Limb (tissue), 2 donors: ENCODE measurements at regions not wholly inside any gene's neighbourhood (a gene's known extent, or its start where the extent isn't known, plus 50 kb on each side); places are given as distances from the start of the nearest gene placed in this dataset.
"Not testable (repeated sequence)": the region's sequence is repeated elsewhere in the genome, so short reads cannot be mapped to it uniquely, and the experiment has no call there.

Experiments
- DNase-seq, 2 donors: peaks; one replicate each; pipeline ENCODE4 v3.0.0-alpha.2; 2016; ENCODE audit errors: extremely low spot score in 2 of 2

- DNase-seq: no peak
Observed at GRCh38 chr5:81830596-81830995, 79.7 kb upstream of the SSBP2 start.

GRCh38 chr5:81829242-81829641, 78.3 kb upstream of the SSBP2 start:
- DNase-seq: no peak

DNA sequence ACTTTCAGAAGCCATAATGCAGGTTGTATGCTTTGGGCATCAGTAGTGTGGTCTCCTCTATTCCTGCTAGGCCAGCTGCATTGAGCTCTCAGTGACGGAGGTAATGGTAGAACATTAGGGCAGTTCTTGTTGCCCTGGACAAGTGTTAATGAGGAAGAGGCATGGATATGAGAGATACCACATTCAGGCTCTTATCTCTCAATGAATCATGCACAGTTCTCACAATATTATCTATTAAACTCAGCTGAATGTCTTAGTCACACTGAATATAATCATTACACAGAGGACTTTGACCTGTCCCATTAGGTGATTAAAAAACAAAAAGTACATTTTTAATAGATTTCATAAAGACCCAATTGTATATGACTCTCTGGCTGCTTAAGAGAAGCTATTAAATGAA, 76.6 kb upstream of the SSBP2 start:
- no peak for DNase-seq

- no peak for DNase-seq
Observed at GRCh38 chr5:81826128-81826527, 75.2 kb upstream of the SSBP2 start.

- DNase-seq: no peak
Observed at GRCh38 chr5:81825237-81825636, 74.3 kb upstream of the SSBP2 start.

GRCh38 chr5:81823736-81824135, 72.8 kb upstream of the SSBP2 start:
- not testable (repeated sequence) for DNase-seq

DNA sequence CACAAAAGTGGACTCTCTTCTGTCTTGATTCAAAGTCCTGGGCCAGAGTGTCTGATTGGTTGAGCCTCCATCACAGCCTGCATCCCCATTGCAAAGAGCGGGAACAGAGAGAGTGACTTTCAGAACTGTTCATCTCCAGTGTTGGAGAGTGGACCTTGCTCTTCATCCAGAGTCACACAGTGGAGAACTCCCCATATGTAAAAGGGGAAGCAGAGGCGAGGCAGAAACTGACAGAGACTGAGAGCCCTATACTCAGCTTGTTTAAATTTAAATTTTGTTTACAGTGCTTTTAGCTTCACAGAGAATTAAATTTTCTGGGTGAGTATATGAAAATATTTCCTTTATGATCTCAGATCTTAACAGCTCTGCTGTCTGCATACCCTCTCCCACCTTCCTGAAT, 70.0 kb upstream of the SSBP2 start:
- no peak for DNase-seq

- no peak for DNase-seq
Observed at GRCh38 chr5:81820318-81820636, 69.4 kb upstream of the SSBP2 start.

DNA sequence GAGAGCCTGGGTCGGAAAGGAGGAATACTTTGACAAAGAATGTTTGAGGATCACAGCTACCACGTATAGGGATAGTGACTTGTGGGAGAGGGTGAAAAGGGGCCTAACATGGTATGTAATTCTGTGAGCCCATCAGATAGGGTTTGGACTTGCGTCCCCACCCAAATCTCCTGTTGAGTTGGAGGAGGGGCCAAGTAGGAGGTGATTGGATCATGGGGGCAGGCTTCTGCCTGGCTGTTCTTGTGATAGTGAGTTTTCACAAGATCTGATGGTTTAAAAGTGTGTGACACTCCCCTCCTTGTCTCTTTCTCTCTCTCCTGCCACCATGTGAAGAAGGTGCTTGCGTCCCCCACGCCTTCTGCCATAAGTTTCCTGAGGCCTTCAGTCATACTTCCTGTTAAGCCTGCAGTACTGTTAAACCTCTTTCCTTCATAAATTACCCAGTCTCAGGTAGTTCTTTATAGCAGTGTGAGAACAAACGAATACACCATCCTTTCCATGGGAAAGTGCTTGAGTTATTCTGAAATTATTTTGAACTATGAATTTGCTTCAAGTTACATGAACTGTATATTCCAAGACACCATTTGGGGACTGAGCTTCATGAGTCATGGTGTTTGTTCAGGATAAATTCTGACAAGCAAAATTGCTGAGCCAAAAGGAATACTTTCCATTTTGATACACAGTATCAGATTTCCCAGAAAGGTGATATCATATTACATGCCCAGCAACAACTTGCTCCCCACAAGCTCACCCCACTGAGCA, 68.8 kb upstream of the SSBP2 start:
- DNase-seq: no peak

DNA sequence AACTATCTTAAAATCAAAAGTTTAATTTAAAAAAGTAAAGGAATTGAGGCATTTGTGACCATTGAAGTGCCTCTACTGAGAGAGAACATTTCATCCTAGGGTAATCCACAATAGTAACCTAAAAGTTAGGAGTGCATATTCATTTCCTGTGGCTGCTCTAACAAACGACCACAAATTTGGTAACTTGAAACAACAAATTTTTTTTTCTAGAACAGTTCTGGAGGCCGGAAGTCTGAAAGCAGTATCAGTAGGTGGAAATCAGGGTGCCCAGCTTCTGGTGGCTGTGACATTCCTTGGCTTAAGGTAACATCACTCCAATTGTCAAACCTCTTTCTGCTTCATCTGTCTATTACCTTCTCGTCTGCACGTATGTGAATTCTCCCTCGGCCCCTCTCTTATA, 67.1 kb upstream of the SSBP2 start:
- DNase-seq: no peak

GRCh38 chr5:81817086-81817485, 66.2 kb upstream of the SSBP2 start:
- DNase-seq: no peak

DNA sequence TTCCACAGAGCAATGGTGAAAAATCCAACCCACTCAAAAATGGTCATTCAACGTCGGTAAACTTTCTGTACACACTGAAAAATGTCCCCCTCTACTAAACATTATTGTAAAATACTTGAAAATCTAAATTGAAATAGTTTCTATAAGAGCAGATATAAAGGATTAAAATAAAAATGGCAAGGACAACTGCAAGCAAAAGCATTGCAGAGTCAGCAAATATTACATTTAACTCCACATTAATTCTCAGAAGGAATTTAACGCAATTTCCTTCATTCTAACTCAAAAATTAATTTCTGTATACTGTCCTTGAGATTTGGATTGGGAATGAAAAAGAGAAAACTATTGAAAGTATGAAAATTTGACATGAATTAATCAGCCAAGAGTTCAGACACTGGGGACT, 64.4 kb upstream of the SSBP2 start:
- DNase-seq: no peak

GRCh38 chr5:81808106-81808505, 57.2 kb upstream of the SSBP2 start:
- DNase-seq: no peak

GRCh38 chr5:81805086-81805485, 54.2 kb upstream of the SSBP2 start:
- DNase-seq: no peak

DNA sequence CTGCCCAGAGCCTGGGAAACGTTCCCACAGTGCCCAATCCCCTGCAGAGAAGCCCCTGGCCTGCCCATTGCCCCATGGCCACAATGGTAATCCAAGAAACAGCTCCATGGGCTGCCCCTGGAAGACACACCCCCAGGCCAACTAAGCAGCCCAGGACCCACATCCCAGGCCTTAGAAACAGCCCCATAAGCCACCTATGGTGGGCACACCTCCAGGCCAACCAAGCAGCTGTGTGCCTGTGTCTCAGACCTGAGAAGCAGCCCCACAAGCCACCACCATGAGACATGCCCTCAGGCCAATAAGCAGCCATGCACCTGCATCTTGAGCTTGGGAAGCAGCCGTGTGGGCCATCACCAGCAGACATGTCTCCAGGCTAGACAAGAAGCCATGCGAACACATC, 52.9 kb upstream of the SSBP2 start:
- DNase-seq: no peak

- no peak for DNase-seq
Observed at GRCh38 chr5:81802625-81803024, 51.7 kb upstream of the SSBP2 start.

DNA sequence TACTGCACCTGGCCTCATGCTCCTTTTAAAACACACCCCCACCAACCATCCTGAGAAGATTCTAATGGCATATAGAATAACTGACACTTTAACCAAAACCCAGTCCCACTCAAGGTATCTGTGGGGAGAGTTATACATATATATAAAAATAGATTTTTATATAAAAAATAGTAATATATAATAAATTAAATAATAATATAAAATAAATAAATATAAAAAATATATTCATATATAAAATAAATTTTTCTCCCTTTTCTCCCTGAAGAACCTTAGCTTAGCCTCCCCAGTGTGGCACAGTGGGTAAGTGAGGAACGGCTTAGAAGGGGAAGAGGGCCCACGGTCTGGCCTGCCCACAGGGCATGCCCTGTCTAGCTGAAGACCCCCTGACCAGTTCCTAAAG, 51.1 kb upstream of the SSBP2 start:
- no peak for DNase-seq

- no peak for DNase-seq
Observed at GRCh38 chr5:81800797-81801196, 49.9 kb upstream of the SSBP2 start.
